ENCODE measurements at regions not wholly inside any gene's neighbourhood (a gene's known extent, or its start where the extent isn't known, plus 50 kb on each side); places are given as distances from the start of the nearest gene placed in this dataset.

DNA sequence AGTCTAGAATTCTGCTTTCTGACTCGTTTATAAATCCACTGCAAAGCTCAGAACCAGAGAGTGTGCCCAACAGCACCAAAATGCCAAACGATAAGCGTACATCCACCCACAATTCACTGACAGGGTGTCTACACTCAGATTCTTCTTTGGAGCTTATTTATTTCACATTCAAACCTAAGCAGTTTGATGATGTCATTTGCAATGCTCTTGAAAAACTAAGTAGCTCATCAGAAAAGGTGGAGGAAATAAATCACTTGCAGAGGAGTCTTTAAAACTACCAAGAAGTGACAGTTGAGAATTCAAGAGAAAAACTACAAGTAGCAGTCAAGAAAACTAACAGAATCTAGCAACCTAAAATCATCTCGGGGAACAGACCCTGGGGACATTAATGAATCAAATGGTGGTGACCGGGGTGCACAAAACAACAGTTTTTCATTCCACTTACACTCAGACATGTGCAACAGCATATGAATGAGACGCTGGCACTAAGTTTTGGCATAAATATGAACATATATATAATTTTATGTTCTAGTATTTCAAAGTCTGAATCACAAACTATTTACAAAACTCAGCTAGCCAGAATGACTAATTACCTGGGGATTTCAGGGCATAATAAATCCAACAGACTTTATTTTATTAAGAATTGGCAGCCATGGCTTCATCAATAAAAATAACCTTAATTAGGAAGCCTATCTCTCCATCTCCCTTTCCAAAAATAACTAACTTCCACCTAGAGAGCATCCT is 119.4 kb downstream of the SIPA1L2 start:
- TF ChIP-seq JUN (IDR thresholded peaks at IDR 0.05; ENCODE audit: borderline replicate concordance, insufficient read depth, insufficient read length, low read depth) (no peak), POLR2AphosphoS5 (IDR thresholded peaks at IDR 0.05; ENCODE audit: insufficient read depth, low read depth, low read length) (no peak), EZH2 (IDR thresholded peaks at IDR 0.05; ENCODE audit: borderline replicate concordance, low read depth, low read length, severe bottlenecking) (no peak), MYC (IDR thresholded peaks at IDR 0.05; ENCODE audit: low read depth, low read length) (no peak), FOS (IDR thresholded peaks at IDR 0.05; ENCODE audit: borderline replicate concordance, insufficient read depth, low read length) (no peak), GATA2 (IDR thresholded peaks at IDR 0.05; ENCODE audit: insufficient read depth, insufficient read length, low read depth, low read length) (no peak), POLR2A (IDR thresholded peaks at IDR 0.05; ENCODE audit: low read depth, low read length) (no peak)
- TF ChIP-seq, protein P1, sequence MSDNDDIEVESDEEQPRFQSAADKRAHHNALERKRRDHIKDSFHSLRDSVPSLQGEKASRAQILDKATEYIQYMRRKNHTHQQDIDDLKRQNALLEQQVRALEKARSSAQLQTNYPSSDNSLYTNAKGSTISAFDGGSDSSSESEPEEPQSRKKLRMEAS (IDR thresholded peaks at IDR 0.05; ENCODE audit: insufficient read depth, insufficient read length): no peak
- TF ChIP-seq, protein P2, sequence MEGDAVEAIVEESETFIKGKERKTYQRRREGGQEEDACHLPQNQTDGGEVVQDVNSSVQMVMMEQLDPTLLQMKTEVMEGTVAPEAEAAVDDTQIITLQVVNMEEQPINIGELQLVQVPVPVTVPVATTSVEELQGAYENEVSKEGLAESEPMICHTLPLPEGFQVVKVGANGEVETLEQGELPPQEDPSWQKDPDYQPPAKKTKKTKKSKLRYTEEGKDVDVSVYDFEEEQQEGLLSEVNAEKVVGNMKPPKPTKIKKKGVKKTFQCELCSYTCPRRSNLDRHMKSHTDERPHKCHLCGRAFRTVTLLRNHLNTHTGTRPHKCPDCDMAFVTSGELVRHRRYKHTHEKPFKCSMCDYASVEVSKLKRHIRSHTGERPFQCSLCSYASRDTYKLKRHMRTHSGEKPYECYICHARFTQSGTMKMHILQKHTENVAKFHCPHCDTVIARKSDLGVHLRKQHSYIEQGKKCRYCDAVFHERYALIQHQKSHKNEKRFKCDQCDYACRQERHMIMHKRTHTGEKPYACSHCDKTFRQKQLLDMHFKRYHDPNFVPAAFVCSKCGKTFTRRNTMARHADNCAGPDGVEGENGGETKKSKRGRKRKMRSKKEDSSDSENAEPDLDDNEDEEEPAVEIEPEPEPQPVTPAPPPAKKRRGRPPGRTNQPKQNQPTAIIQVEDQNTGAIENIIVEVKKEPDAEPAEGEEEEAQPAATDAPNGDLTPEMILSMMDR (IDR thresholded peaks at IDR 0.05; ENCODE audit: extremely low read depth in 1 of 2, insufficient read depth in 1 of 2, low read depth in 1 of 2, low read length in 2 of 2): no peak
- BruUV-seq (replicated peaks): no TSS peak
- intact Hi-C loops (cut with micrococcal nuclease): no loop called here
- dilution Hi-C loops (cut with MboI; ENCODE audit: extremely low pct_ligation_motif_present, low sequenced_read_pairs): no loop called here
- H3K9me1 ChIP-seq (replicated peaks; ENCODE audit: control insufficient read depth, extremely low read depth, insufficient read depth, low read length): no peaks in the 10 kb centered on the region
- no peaks in the 10 kb centered on the region for H4K20me1 ChIP-seq (replicated peaks; ENCODE audit: control insufficient read depth, extremely low read depth, insufficient read depth, low read length)
- ChIA-PET CTCF (no interaction called here), POLR2A (no interaction called here)
- H3K4me2 ChIP-seq (ENCODE audit: insufficient read depth, low read length): no peak overlapping the region
- DNase-seq (ENCODE audit: low read depth, low spot score) (no peak), FAIRE-seq (no peak)
- H3K79me2 ChIP-seq (ENCODE audit: control insufficient read depth, insufficient read depth, low read length): peaks cover 8% of the 10 kb centered on the region
- H2AFZ ChIP-seq (ENCODE audit: low read depth, low read length): no peak overlapping the region
- H3K27ac ChIP-seq (ENCODE audit: insufficient read depth, low read depth, low read length): no peak overlapping the region
- no peaks in the 10 kb centered on the region for H3K27me3 ChIP-seq (ENCODE audit: control insufficient read depth in 2 of 2, insufficient read depth in 2 of 2, low read length in 2 of 2)
- no peaks in the 10 kb centered on the region for H3K9me3 ChIP-seq (replicated peaks; ENCODE audit: control insufficient read depth, insufficient read depth, low read length)
- H3K4me1 ChIP-seq (ENCODE audit: control insufficient read depth, extremely low read depth, insufficient read depth, low read length): no peaks in the 10 kb centered on the region
- H3K9ac ChIP-seq (replicated peaks; ENCODE audit: extremely low read depth, insufficient read depth, low read length): no peak overlapping the region
- H3K36me3 ChIP-seq (ENCODE audit: control insufficient read depth in 2 of 2, extremely low read depth in 1 of 2, insufficient read depth in 2 of 2, low read length in 2 of 2): no peaks in the 10 kb centered on the region
- H3K4me3 ChIP-seq (replicated peaks in 1 of 3; ENCODE audit: insufficient read depth in 1 of 3, low read depth in 1 of 3, low read length in 3 of 3): no peak overlapping the region

All from endothelial cell of umbilical vein (primary cell).